Daoy (cell line): ENCODE measurements at regions not wholly inside any gene's neighbourhood (a gene's known extent, or its start where the extent isn't known, plus 50 kb on each side); places are given as distances from the start of the nearest gene placed in this dataset.

Experiments used
- DNase-seq: peaks from one replicate; pipeline ENCODE4 v3.0.0-alpha.2; 2015; ENCODE audit warnings: low read depth

- DNase-seq = no peak
Observed at GRCh38 chr11:131234221-131234620, 136.2 kb upstream of the NTM start.

GRCh38 chr11:131235328-131236298, 134.8 kb upstream of the NTM start:
- no peak for DNase-seq

GRCh38 chr11:131240421-131240820, 130.0 kb upstream of the NTM start:
- DNase-seq = peak; percentile 12

- DNase-seq = no peak
Observed at GRCh38 chr11:131242476-131243000, 127.9 kb upstream of the NTM start.

GRCh38 chr11:131246156-131246555, 124.3 kb upstream of the NTM start:
- no peak for DNase-seq

- peak; percentile 69 for DNase-seq
Observed at GRCh38 chr11:131246663-131247062, 123.8 kb upstream of the NTM start.

GRCh38 chr11:131248588-131248987, 121.8 kb upstream of the NTM start:
- DNase-seq = peak; percentile 32

GRCh38 chr11:131253142-131253655, 117.2 kb upstream of the NTM start:
- no peak for DNase-seq

GRCh38 chr11:131253656-131254151, 116.7 kb upstream of the NTM start:
- DNase-seq = peak; percentile 12

GRCh38 chr11:131254254-131254653, 116.2 kb upstream of the NTM start:
- DNase-seq = no peak

GRCh38 chr11:131274233-131274632, 96.2 kb upstream of the NTM start:
- DNase-seq = no peak

GRCh38 chr11:131275580-131275979, 94.8 kb upstream of the NTM start:
- DNase-seq = no peak

- DNase-seq = no peak
Observed at GRCh38 chr11:131278472-131278871, 91.9 kb upstream of the NTM start.

- DNase-seq = no peak
Observed at GRCh38 chr11:131279654-131280384, 90.6 kb upstream of the NTM start.

- no peak for DNase-seq
Observed at GRCh38 chr11:131281316-131281715, 89.1 kb upstream of the NTM start.

GRCh38 chr11:131284041-131284440, 86.4 kb upstream of the NTM start:
- DNase-seq = no peak

GRCh38 chr11:131288521-131289091, 81.8 kb upstream of the NTM start:
- no peak for DNase-seq

GRCh38 chr11:131290185-131290584, 80.2 kb upstream of the NTM start:
- no peak for DNase-seq

- DNase-seq = no peak
Observed at GRCh38 chr11:131295986-131296385, 74.4 kb upstream of the NTM start.

GRCh38 chr11:131297441-131297840, 73.0 kb upstream of the NTM start:
- DNase-seq = no peak

GRCh38 chr11:131299598-131300438, 70.6 kb upstream of the NTM start:
- DNase-seq = no peak
